ENCODE measurements at regions not wholly inside any gene's neighbourhood (a gene's known extent, or its start where the extent isn't known, plus 50 kb on each side); places are given as distances from the start of the nearest gene placed in this dataset.

GRCh38 chr5:13591621-13592020 lies 352.9 kb downstream of the DNAH5 start:
- TF ChIP-seq CTCF (IDR thresholded peaks at IDR 0.05) (no peak), POLR2A (IDR thresholded peaks at IDR 0.05) (no peak)
